ENCODE measurements at regions not wholly inside any gene's neighbourhood (a gene's known extent, or its start where the extent isn't known, plus 50 kb on each side); places are given as distances from the start of the nearest gene placed in this dataset.
A peak's percentile ranks its signal among the peaks of the same experiment; 100 is the strongest.

- TF ChIP-seq CTCF (conservative IDR thresholded peaks at IDR 0.05; ENCODE audit: low read length): no peak
- DNase-seq (ENCODE audit: low read depth): no peak
- H3K4me3 ChIP-seq (ENCODE audit: low read length): no peak overlapping the region
Measured at GRCh38 chr5:56446728-56447127, 213.6 kb upstream of the ANKRD55 start.

- no peak overlapping the region for H3K4me3 ChIP-seq (ENCODE audit: low read length)
- TF ChIP-seq CTCF (conservative IDR thresholded peaks at IDR 0.05; ENCODE audit: low read length): no peak
- no peak for DNase-seq (ENCODE audit: low read depth)
Measured at GRCh38 chr5:56443826-56444225, 210.7 kb upstream of the ANKRD55 start.

- no peak for TF ChIP-seq CTCF (conservative IDR thresholded peaks at IDR 0.05; ENCODE audit: low read length)
- H3K4me3 ChIP-seq (ENCODE audit: low read length): no peak overlapping the region
- DNase-seq (ENCODE audit: low read depth): peak; percentile 93
Measured at GRCh38 chr5:56440871-56441740, 208.0 kb upstream of the ANKRD55 start.

GRCh38 chr5:56434986-56435385 is 201.9 kb upstream of the ANKRD55 start:
- no peak for DNase-seq (ENCODE audit: low read depth)
- TF ChIP-seq CTCF (conservative IDR thresholded peaks at IDR 0.05; ENCODE audit: low read length): no peak
- no peak overlapping the region for H3K4me3 ChIP-seq (ENCODE audit: low read length)

- no peak for DNase-seq (ENCODE audit: low read depth)
- TF ChIP-seq CTCF (conservative IDR thresholded peaks at IDR 0.05; ENCODE audit: low read length): no peak
- no peak overlapping the region for H3K4me3 ChIP-seq (ENCODE audit: low read length)
Measured at GRCh38 chr5:56433039-56433617, 200.0 kb upstream of the ANKRD55 start.

GRCh38 chr5:56432321-56432720 is 199.2 kb upstream of the ANKRD55 start:
- TF ChIP-seq CTCF (conservative IDR thresholded peaks at IDR 0.05; ENCODE audit: low read length): no peak
- no peak overlapping the region for H3K4me3 ChIP-seq (ENCODE audit: low read length)
- DNase-seq (ENCODE audit: low read depth): peak; percentile 4

- H3K4me3 ChIP-seq (ENCODE audit: low read length): no peak overlapping the region
- no peak for DNase-seq (ENCODE audit: low read depth)
- TF ChIP-seq CTCF (conservative IDR thresholded peaks at IDR 0.05; ENCODE audit: low read length): no peak
Measured at GRCh38 chr5:56430422-56430821, 197.3 kb upstream of the ANKRD55 start.
